ENCODE measurements at regions not wholly inside any gene's neighbourhood (a gene's known extent, or its start where the extent isn't known, plus 50 kb on each side); places are given as distances from the start of the nearest gene placed in this dataset.
A peak's percentile ranks its signal among the peaks of the same experiment; 100 is the strongest.
"Not testable (repeated sequence)": the region's sequence is repeated elsewhere in the genome, so short reads cannot be mapped to it uniquely, and the experiment has no call there.

DNA sequence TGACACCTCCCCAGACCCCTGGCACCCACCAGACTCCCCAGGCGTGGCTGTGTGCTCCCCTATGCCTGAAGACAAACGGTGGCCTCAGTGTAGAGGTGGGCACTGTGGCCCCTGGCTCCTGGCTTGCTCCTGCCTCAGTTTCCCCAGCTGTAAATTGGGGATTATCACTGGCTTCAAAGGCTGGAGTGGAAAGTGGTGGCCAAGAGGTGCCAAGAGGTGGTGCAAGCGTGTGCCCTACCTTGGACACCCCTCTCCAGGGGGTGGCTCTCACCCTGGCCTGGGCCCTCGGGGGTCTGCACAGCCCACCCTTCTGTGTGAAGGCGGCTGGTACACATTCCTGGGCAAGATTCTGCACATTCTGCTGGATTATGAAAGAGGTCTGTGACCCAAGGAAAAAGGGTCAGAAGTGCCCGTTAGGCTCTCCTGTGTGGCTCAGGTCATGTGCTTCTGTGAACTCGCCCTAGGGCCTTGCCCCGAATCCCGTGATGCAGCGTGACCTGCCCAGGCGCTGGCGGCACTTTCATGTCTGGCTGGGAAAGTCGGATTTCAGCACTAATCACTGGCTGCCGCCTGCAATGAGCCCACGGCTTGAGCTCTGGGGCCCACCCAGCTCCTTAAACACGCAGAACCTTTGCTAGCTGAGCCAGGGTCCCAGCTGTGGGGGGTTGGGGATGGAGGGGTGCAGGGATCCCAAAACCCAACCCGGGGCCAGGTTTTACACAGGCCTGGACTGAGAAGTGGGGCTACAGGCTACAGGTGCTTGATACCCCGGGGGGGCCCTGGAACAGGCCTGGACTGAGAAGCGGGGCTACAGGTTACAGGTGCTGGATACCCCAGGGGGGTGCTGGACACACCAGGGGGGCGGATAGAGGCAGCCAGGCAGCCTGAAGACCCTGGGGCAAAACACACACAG is 86.8 kb upstream of the METTL9 start:
- TF ChIP-seq, protein P1, sequence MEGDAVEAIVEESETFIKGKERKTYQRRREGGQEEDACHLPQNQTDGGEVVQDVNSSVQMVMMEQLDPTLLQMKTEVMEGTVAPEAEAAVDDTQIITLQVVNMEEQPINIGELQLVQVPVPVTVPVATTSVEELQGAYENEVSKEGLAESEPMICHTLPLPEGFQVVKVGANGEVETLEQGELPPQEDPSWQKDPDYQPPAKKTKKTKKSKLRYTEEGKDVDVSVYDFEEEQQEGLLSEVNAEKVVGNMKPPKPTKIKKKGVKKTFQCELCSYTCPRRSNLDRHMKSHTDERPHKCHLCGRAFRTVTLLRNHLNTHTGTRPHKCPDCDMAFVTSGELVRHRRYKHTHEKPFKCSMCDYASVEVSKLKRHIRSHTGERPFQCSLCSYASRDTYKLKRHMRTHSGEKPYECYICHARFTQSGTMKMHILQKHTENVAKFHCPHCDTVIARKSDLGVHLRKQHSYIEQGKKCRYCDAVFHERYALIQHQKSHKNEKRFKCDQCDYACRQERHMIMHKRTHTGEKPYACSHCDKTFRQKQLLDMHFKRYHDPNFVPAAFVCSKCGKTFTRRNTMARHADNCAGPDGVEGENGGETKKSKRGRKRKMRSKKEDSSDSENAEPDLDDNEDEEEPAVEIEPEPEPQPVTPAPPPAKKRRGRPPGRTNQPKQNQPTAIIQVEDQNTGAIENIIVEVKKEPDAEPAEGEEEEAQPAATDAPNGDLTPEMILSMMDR (IDR thresholded peaks at IDR 0.05), result not testable (repeated sequence)
- TF ChIP-seq POLR2A (IDR thresholded peaks at IDR 0.05), result not testable (repeated sequence)
- peak in 1 of 2 donors; percentile 59 for TF ChIP-seq EP300 (IDR thresholded peaks at IDR 0.05)

Data from tibial nerve (tissue), 4 donors.